ENCODE measurements at regions not wholly inside any gene's neighbourhood (a gene's known extent, or its start where the extent isn't known, plus 50 kb on each side); places are given as distances from the start of the nearest gene placed in this dataset.

DNA sequence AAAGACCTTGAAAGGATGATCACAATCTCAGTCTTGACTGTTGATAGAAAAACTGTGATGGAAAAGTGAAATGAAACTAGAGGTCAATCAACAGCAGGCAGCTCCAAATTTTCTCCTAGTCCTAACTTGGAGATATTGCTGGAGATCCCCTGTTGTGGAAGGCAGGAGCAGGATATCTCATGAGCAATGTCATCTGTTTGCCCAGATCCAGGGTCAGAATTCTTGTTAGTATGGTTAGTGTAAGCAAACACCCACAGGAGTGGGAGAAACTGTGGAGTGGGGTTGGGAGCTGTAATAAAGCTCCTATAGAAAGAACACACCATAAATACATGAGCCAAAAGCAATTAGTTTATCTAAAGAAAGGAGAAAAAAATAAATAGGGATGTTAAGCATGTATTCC is 169.0 kb downstream of the AKR1D1 start:
- ChIA-PET POLR2A (no interaction called here), CTCF (no interaction called here)
- DNase-seq (no peak), ATAC-seq (ENCODE audit: poor library complexity) (no peak)
- intact Hi-C loops (cut with DNase I, micrococcal nuclease), result no loop called here
- no peaks in the 10 kb centered on the region for H3K27me3 Mint-ChIP-seq
- no peak overlapping the region for H3K27ac ChIP-seq (ENCODE audit: low read depth in 1 of 2, low read length in 2 of 2)
- H3K4me3 Mint-ChIP-seq, result no peak overlapping the region
- H3K36me3 Mint-ChIP-seq (ENCODE audit: low read depth), result no peaks in the 10 kb centered on the region
- H3K36me3 ChIP-seq (ENCODE audit: insufficient read depth, low read length), result no peaks in the 10 kb centered on the region
- H3K4me1 Mint-ChIP-seq (ENCODE audit: low read depth), result no peaks in the 10 kb centered on the region
- peaks cover 0 to 7% of the 10 kb centered on the region in 2 experiments for H3K9me3 ChIP-seq (ENCODE audit: control insufficient read depth in 1 of 2, insufficient read depth in 1 of 2, low read length in 2 of 2)
- no peak overlapping the region for H3K4me3 ChIP-seq (ENCODE audit: low read length)
- peaks cover 6% of the 10 kb centered on the region for H3K9me3 Mint-ChIP-seq
- no peak overlapping the region for H3K27ac Mint-ChIP-seq
- TF ChIP-seq, protein P1, sequence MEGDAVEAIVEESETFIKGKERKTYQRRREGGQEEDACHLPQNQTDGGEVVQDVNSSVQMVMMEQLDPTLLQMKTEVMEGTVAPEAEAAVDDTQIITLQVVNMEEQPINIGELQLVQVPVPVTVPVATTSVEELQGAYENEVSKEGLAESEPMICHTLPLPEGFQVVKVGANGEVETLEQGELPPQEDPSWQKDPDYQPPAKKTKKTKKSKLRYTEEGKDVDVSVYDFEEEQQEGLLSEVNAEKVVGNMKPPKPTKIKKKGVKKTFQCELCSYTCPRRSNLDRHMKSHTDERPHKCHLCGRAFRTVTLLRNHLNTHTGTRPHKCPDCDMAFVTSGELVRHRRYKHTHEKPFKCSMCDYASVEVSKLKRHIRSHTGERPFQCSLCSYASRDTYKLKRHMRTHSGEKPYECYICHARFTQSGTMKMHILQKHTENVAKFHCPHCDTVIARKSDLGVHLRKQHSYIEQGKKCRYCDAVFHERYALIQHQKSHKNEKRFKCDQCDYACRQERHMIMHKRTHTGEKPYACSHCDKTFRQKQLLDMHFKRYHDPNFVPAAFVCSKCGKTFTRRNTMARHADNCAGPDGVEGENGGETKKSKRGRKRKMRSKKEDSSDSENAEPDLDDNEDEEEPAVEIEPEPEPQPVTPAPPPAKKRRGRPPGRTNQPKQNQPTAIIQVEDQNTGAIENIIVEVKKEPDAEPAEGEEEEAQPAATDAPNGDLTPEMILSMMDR (IDR thresholded peaks at IDR 0.05), result no peak
- no peaks in the 10 kb centered on the region for H3K27me3 ChIP-seq (ENCODE audit: control insufficient read depth in 1 of 2, insufficient read depth in 2 of 2, low read length in 2 of 2)
- H3K4me1 ChIP-seq (ENCODE audit: insufficient read depth, low read length), result no peaks in the 10 kb centered on the region

DNA sequence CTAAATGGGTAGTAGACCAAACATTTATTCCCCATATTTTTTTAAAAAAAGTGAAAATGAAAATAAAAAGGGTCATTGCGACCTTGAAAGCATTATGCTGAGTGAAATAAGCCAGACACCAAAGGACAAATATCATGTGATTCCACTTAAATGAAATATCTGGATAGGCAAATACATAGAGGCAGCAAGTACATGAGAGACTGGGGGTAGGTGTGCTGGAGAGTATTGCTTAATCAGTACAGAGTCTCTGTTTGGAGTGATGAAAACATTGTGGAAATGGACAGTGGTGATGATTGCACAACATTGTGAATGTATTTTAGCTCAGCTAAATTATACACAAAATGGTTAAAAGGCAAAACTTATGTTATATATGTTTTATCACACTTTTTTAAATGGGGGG is 169.4 kb downstream of the AKR1D1 start:
- CTCF ChIA-PET, result no interaction called here
- H3K9me3 Mint-ChIP-seq, result peaks cover 6% of the 10 kb centered on the region
- H3K27ac Mint-ChIP-seq, result no peak overlapping the region
- H3K27ac ChIP-seq (ENCODE audit: low read depth in 1 of 2, low read length in 2 of 2), result no peak overlapping the region
- H3K4me1 ChIP-seq (ENCODE audit: insufficient read depth, low read length), result no peaks in the 10 kb centered on the region
- TF ChIP-seq, protein P1 (IDR thresholded peaks at IDR 0.05), result no peak
- no peaks in the 10 kb centered on the region for H3K27me3 Mint-ChIP-seq
- H3K4me3 ChIP-seq (ENCODE audit: low read length), result no peak overlapping the region
- H3K4me3 Mint-ChIP-seq, result no peak overlapping the region
- no peaks in the 10 kb centered on the region for H3K36me3 ChIP-seq (ENCODE audit: insufficient read depth, low read length)
- no peaks in the 10 kb centered on the region for H3K27me3 ChIP-seq (ENCODE audit: control insufficient read depth in 1 of 2, insufficient read depth in 2 of 2, low read length in 2 of 2)
- intact Hi-C loops (cut with DNase I, micrococcal nuclease), result no loop called here
- H3K4me1 Mint-ChIP-seq (ENCODE audit: low read depth), result no peaks in the 10 kb centered on the region
- POLR2A ChIA-PET, result no interaction called here
- DNase-seq (peak in 1 of 14 experiments; percentile 3), ATAC-seq (ENCODE audit: poor library complexity) (no peak)
- H3K9me3 ChIP-seq (ENCODE audit: control insufficient read depth in 1 of 2, insufficient read depth in 1 of 2, low read length in 2 of 2), result peaks cover 0 to 7% of the 10 kb centered on the region in 2 experiments
- H3K36me3 Mint-ChIP-seq (ENCODE audit: low read depth), result no peaks in the 10 kb centered on the region

DNA sequence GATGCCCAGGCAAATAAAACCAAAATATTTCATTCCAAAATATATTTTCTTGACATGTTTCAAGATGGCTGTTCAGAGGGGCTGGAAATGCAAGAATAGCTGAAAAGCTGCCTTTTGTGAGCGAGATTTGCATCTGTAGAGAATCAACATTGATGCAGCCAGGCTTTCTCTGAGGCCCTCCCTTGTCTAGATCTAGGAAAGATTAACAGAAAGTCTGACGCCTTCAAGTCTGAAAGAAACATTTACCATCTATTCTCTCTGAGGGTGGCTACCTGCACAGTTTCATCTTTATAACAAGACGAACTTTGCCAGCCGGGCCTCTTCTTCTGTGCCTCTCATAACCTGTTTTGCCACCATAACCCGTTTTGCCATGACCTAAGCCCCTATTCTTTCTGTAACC is 170.2 kb downstream of the AKR1D1 start:
- no peaks in the 10 kb centered on the region for H3K27me3 Mint-ChIP-seq
- Histone ChIP-seq H3K27me3 (ENCODE audit: control insufficient read depth in 1 of 2, insufficient read depth in 2 of 2, low read length in 2 of 2) (no peaks in the 10 kb centered on the region), H3K36me3 (ENCODE audit: insufficient read depth, low read length) (no peaks in the 10 kb centered on the region), H3K4me1 (ENCODE audit: insufficient read depth, low read length) (no peaks in the 10 kb centered on the region), H3K27ac (ENCODE audit: low read depth in 1 of 2, low read length in 2 of 2) (no peak overlapping the region), H3K9me3 (ENCODE audit: control insufficient read depth in 1 of 2, insufficient read depth in 1 of 2, low read length in 2 of 2) (peaks cover 0 to 7% of the 10 kb centered on the region in 2 experiments), H3K4me3 (ENCODE audit: low read length) (no peak overlapping the region)
- ChIA-PET CTCF (no interaction called here), POLR2A (no interaction called here)
- TF ChIP-seq, protein P1 (IDR thresholded peaks at IDR 0.05), result no peak
- peaks cover 6% of the 10 kb centered on the region for H3K9me3 Mint-ChIP-seq
- no peaks in the 10 kb centered on the region for H3K4me1 Mint-ChIP-seq (ENCODE audit: low read depth)
- intact Hi-C loops (cut with DNase I, micrococcal nuclease), result no loop called here
- H3K36me3 Mint-ChIP-seq (ENCODE audit: low read depth), result no peaks in the 10 kb centered on the region
- no peak overlapping the region for H3K4me3 Mint-ChIP-seq
- DNase-seq (no peak), ATAC-seq (ENCODE audit: poor library complexity) (no peak)
- no peak overlapping the region for H3K27ac Mint-ChIP-seq

All from CD4-positive, alpha-beta T cell (primary cell).